Smooth muscle cell (in vitro differentiated cells): ENCODE measurements at regions not wholly inside any gene's neighbourhood (a gene's known extent, or its start where the extent isn't known, plus 50 kb on each side); places are given as distances from the start of the nearest gene placed in this dataset.

Source experiments
- DNase-seq: peaks from one replicate; lab custom pipeline; 2025; ENCODE audit not compliant: unreplicated experiment; lab: John Stamatoyannopoulos, UW
- H2AFZ ChIP-seq: fragments of 200-600 bp; sonication (generic); 2 replicates; pipeline ENCODE4 v1.6.0; 2016; ENCODE audit warnings: antibody characterized with exemption, low read depth, mild to moderate bottlenecking
- H3F3A ChIP-seq: fragments of 200-600 bp; sonication (generic); 2 replicates; pipeline ENCODE4 v1.6.0; 2017; ENCODE audit warnings: antibody characterized with exemption, low read depth
- H3K27ac ChIP-seq: fragments of 200-600 bp; sonication (generic); 2 replicates; pipeline ENCODE4 v1.5.1; 2016; ENCODE audit warnings: low read depth, mild to moderate bottlenecking
- H3K27me3 ChIP-seq: fragments of 200-600 bp; sonication (generic); 2 replicates; pipeline ENCODE4 v1.6.1; 2016; ENCODE audit warnings: low read depth, mild to moderate bottlenecking
- H3K36me3 ChIP-seq: fragments of 200-600 bp; sonication (generic); 2 replicates; pipeline ENCODE4 v1.5.1; 2016; ENCODE audit warnings: low read depth
- H3K4me1 ChIP-seq: fragments of 200-600 bp; sonication (generic); 2 replicates; pipeline ENCODE4 v1.5.1; 2016; ENCODE audit warnings: low read depth
- H3K4me2 ChIP-seq: fragments of 200-600 bp; sonication (generic); 2 replicates; pipeline ENCODE4 v1.6.0; 2016; ENCODE audit warnings: mild to moderate bottlenecking
- H3K4me3 ChIP-seq: fragments of 200-600 bp; sonication (generic); 2 replicates; pipeline ENCODE4 v1.5.1; 2016; ENCODE audit warnings: mild to moderate bottlenecking
- H3K79me2 ChIP-seq: fragments of 200-600 bp; sonication (generic); 2 replicates; pipeline ENCODE4 v1.6.0; 2016; ENCODE audit warnings: low read depth, mild to moderate bottlenecking
- H3K9ac ChIP-seq: fragments of 200-600 bp; sonication (generic); 2 replicates; pipeline ENCODE4 v1.6.0; 2016; ENCODE audit warnings: low read depth
- H3K9me3 ChIP-seq: fragments of 200-600 bp; sonication (generic); replicated peaks from 2 replicates; pipeline ENCODE4 v1.5.1; 2016; ENCODE audit warnings: low read depth
- H4K20me1 ChIP-seq: fragments of 200-600 bp; sonication (generic); 2 replicates; pipeline ENCODE4 v1.6.0; 2016; ENCODE audit warnings: low read depth
- CTCF ChIP-seq: fragments of 200-600 bp; sonication (generic); IDR thresholded peaks from 2 replicates; pipeline ENCODE4 v1.5.1; 2017; ENCODE audit warnings: borderline replicate concordance, mild to moderate bottlenecking, antibody characterized with exemption; ENCODE audit not compliant: insufficient read depth, poor library complexity, severe bottlenecking
- WGBS: methylation state at CpG from one replicate; pipeline ENCODE4 v1.1.7; 2016; ENCODE audit warnings: low lambda C conversion rate; 5-methylcytosine and 5-hydroxymethylcytosine counted together

- Histone ChIP-seq H3K4me2 (no peak overlapping the region), H3K79me2 (no peaks in the 10 kb centered on the region), H3K27me3 (no peaks in the 10 kb centered on the region), H3F3A (no peaks in the 10 kb centered on the region), H2AFZ (no peak overlapping the region), H3K36me3 (no peaks in the 10 kb centered on the region), H3K27ac (no peak overlapping the region), H3K9ac (no peak overlapping the region), H4K20me1 (no peaks in the 10 kb centered on the region), H3K4me1 (no peaks in the 10 kb centered on the region), H3K4me3 (no peak overlapping the region), H3K9me3 (no peaks in the 10 kb centered on the region)
- DNase-seq = no peak
- 69% methylated on average over 4 of the region's 4 CpGs for WGBS
- no peak for TF ChIP-seq CTCF
These were observed 1726.0 kb downstream of the EFNB2 start for GRCh38 chr13:104809483-104809882.

DNA sequence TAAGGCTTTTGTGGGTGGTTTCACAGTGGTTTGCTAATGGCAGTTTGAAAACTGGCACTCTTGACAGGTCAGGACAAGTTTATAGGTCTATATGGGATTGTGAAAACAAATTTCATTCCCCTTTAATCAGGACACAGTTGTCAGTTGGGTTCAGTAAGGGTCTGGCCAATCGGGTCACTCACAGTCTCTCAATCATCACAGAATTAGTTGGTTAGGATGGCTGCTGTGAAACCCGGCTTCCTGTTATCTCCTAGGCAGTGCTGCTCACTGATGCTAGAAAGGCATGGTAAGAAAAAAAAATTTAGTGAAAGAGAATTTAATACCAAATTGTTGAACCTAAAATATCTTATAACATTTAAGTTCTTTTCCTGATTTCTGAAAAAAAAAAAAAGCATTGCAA is 1730.1 kb downstream of the EFNB2 start:
- TF ChIP-seq CTCF = no peak
- 90% methylated on average over 2 of the region's 2 CpGs for WGBS
- no peak overlapping the region for H2AFZ ChIP-seq

GRCh38 chr13:104799152-104799551 is 1732.9 kb upstream of the SLC10A2 start:
- WGBS = 72% methylated on average over 2 of the region's 2 CpGs
- Histone ChIP-seq H3K27me3 (peaks cover 6% of the 10 kb centered on the region), H3F3A (no peaks in the 10 kb centered on the region), H3K9me3 (no peaks in the 10 kb centered on the region), H4K20me1 (no peaks in the 10 kb centered on the region), H2AFZ (no peak overlapping the region), H3K9ac (no peak overlapping the region), H3K79me2 (no peaks in the 10 kb centered on the region), H3K4me1 (no peaks in the 10 kb centered on the region), H3K4me3 (no peak overlapping the region), H3K36me3 (no peaks in the 10 kb centered on the region), H3K27ac (no peak overlapping the region), H3K4me2 (no peak overlapping the region)
- DNase-seq = no peak
- TF ChIP-seq CTCF = no peak

More for the DNA sequence above, 1730.1 kb downstream of the EFNB2 start:
- no peak overlapping the region for H3K27ac ChIP-seq
- no peak for DNase-seq
- H3K9me3 ChIP-seq = no peaks in the 10 kb centered on the region
- no peak overlapping the region for H3K4me2 ChIP-seq
- no peak overlapping the region for H3K4me3 ChIP-seq
- no peaks in the 10 kb centered on the region for H3K36me3 ChIP-seq
- no peak overlapping the region for H3K9ac ChIP-seq
- no peaks in the 10 kb centered on the region for H3F3A ChIP-seq
- H3K27me3 ChIP-seq = peaks cover 6% of the 10 kb centered on the region
- no peaks in the 10 kb centered on the region for H4K20me1 ChIP-seq
- H3K4me1 ChIP-seq = no peaks in the 10 kb centered on the region
- no peaks in the 10 kb centered on the region for H3K79me2 ChIP-seq

GRCh38 chr13:104798486-104798885 is 1732.3 kb upstream of the SLC10A2 start:
- DNase-seq = no peak
- no peak overlapping the region for H3K4me2 ChIP-seq
- no peaks in the 10 kb centered on the region for H3K36me3 ChIP-seq
- H4K20me1 ChIP-seq = no peaks in the 10 kb centered on the region
- no peak overlapping the region for H2AFZ ChIP-seq
- peaks cover 6% of the 10 kb centered on the region for H3K27me3 ChIP-seq
- no peak overlapping the region for H3K9ac ChIP-seq
- no peaks in the 10 kb centered on the region for H3K4me1 ChIP-seq
- 77% methylated on average over 1 of the region's 1 CpG for WGBS
- no peaks in the 10 kb centered on the region for H3K79me2 ChIP-seq
- no peaks in the 10 kb centered on the region for H3F3A ChIP-seq
- TF ChIP-seq CTCF = no peak
- H3K9me3 ChIP-seq = no peaks in the 10 kb centered on the region
- no peak overlapping the region for H3K4me3 ChIP-seq
- H3K27ac ChIP-seq = no peak overlapping the region
